Hepatocyte (in vitro differentiated cells): ENCODE measurements at regions not wholly inside any gene's neighbourhood (a gene's known extent, or its start where the extent isn't known, plus 50 kb on each side); places are given as distances from the start of the nearest gene placed in this dataset.

Experiments used
- DNase-seq: peaks from one replicate; pipeline ENCODE4 v3.0.0-alpha.2; 2016; ENCODE audit warnings: low spot score
- H2AFZ ChIP-seq: fragments of 200-600 bp; sonication (generic); 2 replicates; pipeline ENCODE4 v1.6.0; 2016; ENCODE audit warnings: antibody characterized with exemption, mild to moderate bottlenecking
- H3K27ac ChIP-seq: fragments of 200-600 bp; sonication (generic); 2 replicates; pipeline ENCODE4 v1.5.1; 2016; ENCODE audit warnings: mild to moderate bottlenecking
- H3K27me3 ChIP-seq: fragments of 200-600 bp; sonication (generic); 2 replicates; pipeline ENCODE4 v1.6.1; 2016
- H3K36me3 ChIP-seq: fragments of 200-600 bp; sonication (generic); replicated peaks from 2 replicates; pipeline ENCODE4 v1.5.1; 2016; ENCODE audit warnings: low read depth; ENCODE audit not compliant: insufficient read depth
- H3K4me1 ChIP-seq: fragments of 200-600 bp; sonication (generic); 2 replicates; pipeline ENCODE4 v1.5.1; 2016; ENCODE audit warnings: mild to moderate bottlenecking, moderate library complexity; ENCODE audit not compliant: insufficient read depth
- H3K4me2 ChIP-seq: fragments of 200-600 bp; sonication (generic); 2 replicates; pipeline ENCODE4 v1.6.0; 2016
- H3K4me3 ChIP-seq: fragments of 200-600 bp; sonication (generic); 2 replicates; pipeline ENCODE4 v1.5.1; 2016; ENCODE audit warnings: mild to moderate bottlenecking
- H3K79me2 ChIP-seq: fragments of 200-600 bp; sonication (generic); 2 replicates; pipeline ENCODE4 v1.6.0; 2017; ENCODE audit warnings: mild to moderate bottlenecking
- H3K9me2 ChIP-seq: fragments of 200-600 bp; sonication (generic); replicated peaks from 2 replicates; pipeline ENCODE4 v1.6.0; 2017; ENCODE audit warnings: mild to moderate bottlenecking; ENCODE audit not compliant: insufficient read depth
- H3K9me3 ChIP-seq: fragments of 200-600 bp; sonication (generic); 2 replicates; pipeline ENCODE4 v1.5.1; 2016; ENCODE audit warnings: low read depth, mild to moderate bottlenecking
- H4K20me1 ChIP-seq: fragments of 200-600 bp; sonication (generic); 2 replicates; pipeline ENCODE4 v1.6.0; 2016; ENCODE audit warnings: mild to moderate bottlenecking; ENCODE audit not compliant: insufficient read depth, poor library complexity, severe bottlenecking
- CTCF ChIP-seq: fragments of 200-600 bp; sonication (generic); IDR thresholded peaks from 2 replicates; pipeline ENCODE4 v1.5.1; 2016; ENCODE audit warnings: antibody characterized with exemption, mild to moderate bottlenecking; ENCODE audit not compliant: poor library complexity
- EZH2 ChIP-seq: fragments of 200-600 bp; sonication (generic); IDR thresholded peaks from 2 replicates; pipeline ENCODE4 v1.6.1; 2016; ENCODE audit warnings: antibody characterized with exemption, mild to moderate bottlenecking, borderline replicate concordance
- EZH2phosphoT487 ChIP-seq: fragments of 200-600 bp; sonication (generic); IDR thresholded peaks from one replicate; pipeline ENCODE4 v1.6.1; 2018; ENCODE audit warnings: antibody characterized with exemption, mild to moderate bottlenecking, low read depth, moderate library complexity; ENCODE audit not compliant: unreplicated experiment, severe bottlenecking
- WGBS: methylation state at CpG from one replicate; pipeline ENCODE4 v1.1.6; 2016; ENCODE audit warnings: low lambda C conversion rate; ENCODE audit errors: missing lambda C conversion rate; 5-methylcytosine and 5-hydroxymethylcytosine counted together

DNA sequence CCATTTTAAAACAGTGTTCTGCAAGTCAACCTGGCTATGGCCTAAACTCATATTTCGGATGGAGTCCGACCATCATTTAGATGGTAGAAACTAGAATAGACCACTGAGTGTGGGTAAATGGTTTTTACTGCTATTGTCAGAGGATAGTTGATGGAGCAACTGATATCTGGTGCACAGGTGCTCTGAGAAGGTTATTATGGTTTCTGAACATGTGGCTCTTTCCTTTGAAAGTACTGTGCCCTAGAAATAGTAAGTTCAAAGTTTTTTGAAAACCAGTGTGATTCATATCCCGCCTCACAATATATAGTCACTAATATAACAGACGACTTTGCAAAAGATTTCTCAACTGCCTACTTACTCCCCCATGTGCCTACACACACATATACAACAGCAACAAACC lies 64.4 kb upstream of the BTG1 start:
- TF ChIP-seq CTCF (no peak), EZH2 (no peak), EZH2phosphoT487 (no peak)
- Histone ChIP-seq H3K27ac (no peak overlapping the region), H3K36me3 (no peaks in the 10 kb centered on the region), H3K4me2 (no peak overlapping the region), H3K79me2 (no peaks in the 10 kb centered on the region), H3K4me3 (no peak overlapping the region), H3K9me2 (no peaks in the 10 kb centered on the region), H3K9me3 (no peaks in the 10 kb centered on the region), H3K27me3 (no peaks in the 10 kb centered on the region), H3K4me1 (peaks cover 4% of the 10 kb centered on the region), H4K20me1 (no peaks in the 10 kb centered on the region), H2AFZ (no peak overlapping the region)
- no peak for DNase-seq
- WGBS = 91% methylated on average over 4 of the region's 4 CpGs

DNA sequence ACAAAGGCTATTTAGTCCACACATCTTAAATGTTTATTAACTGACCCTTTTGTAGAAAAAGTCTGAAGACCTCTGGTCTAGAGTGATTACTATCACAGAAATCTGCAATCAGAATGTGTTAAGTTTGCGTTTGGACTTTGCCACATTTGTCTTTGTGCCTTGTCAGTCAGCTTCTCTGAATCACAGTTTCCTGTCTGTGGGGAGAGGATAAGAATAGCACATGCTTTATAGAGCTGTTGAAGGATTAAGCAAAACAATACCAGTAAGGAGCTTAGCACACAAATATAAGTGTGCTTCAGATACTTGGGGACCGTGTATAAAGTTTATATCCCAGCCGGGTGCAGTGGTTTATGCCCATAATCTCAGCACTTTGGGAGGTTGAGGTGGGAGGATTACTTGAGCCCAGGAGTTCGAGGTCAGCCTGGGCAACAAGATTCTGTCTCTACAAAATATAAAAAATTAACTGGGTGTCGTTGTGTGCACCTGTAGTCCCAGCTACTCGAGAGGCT lies 63.0 kb upstream of the BTG1 start:
- Histone ChIP-seq H3K9me3 (no peaks in the 10 kb centered on the region), H3K4me1 (peaks cover 4% of the 10 kb centered on the region), H3K9me2 (no peaks in the 10 kb centered on the region), H2AFZ (no peak overlapping the region), H3K79me2 (no peaks in the 10 kb centered on the region), H3K4me3 (no peak overlapping the region), H3K27me3 (no peaks in the 10 kb centered on the region), H4K20me1 (no peaks in the 10 kb centered on the region), H3K27ac (peak overlapping the region; percentile 78), H3K4me2 (peak overlapping the region; percentile 26), H3K36me3 (no peaks in the 10 kb centered on the region)
- 62% methylated on average over 6 of the region's 6 CpGs for WGBS
- TF ChIP-seq CTCF (no peak), EZH2 (no peak), EZH2phosphoT487 (no peak)
- DNase-seq = peak; percentile 55

DNA sequence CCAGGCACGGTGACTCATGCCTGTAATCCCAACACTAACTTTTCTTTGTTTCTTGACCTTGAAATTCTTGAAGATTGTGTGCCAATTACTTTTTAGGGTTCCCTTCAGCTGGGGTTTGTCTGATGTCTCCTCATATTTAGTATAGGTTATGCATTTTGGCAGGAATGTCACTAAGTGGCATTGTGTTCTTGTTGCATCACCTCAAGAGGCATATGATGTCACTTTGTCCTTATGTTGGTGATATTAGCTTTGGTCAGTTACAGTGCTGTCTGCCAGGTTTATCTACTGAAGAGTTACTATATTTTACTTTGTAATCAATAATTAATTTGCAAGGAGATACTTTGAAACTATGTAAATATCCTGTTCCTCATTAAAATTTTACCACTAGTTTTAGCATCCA lies 61.0 kb upstream of the BTG1 start:
- no peak overlapping the region for H3K4me2 ChIP-seq
- H3K4me1 ChIP-seq = peaks cover 4% of the 10 kb centered on the region
- no peak overlapping the region for H2AFZ ChIP-seq
- H3K4me3 ChIP-seq = no peak overlapping the region
- H3K9me2 ChIP-seq = no peaks in the 10 kb centered on the region
- no peaks in the 10 kb centered on the region for H3K9me3 ChIP-seq
- no peaks in the 10 kb centered on the region for H3K27me3 ChIP-seq
- H4K20me1 ChIP-seq = no peaks in the 10 kb centered on the region
- DNase-seq = no peak
- no peaks in the 10 kb centered on the region for H3K36me3 ChIP-seq
- no peaks in the 10 kb centered on the region for H3K79me2 ChIP-seq
- 88% methylated on average over 1 of the region's 1 CpG for WGBS
- TF ChIP-seq CTCF (no peak), EZH2phosphoT487 (no peak), EZH2 (no peak)
- no peak overlapping the region for H3K27ac ChIP-seq

DNA sequence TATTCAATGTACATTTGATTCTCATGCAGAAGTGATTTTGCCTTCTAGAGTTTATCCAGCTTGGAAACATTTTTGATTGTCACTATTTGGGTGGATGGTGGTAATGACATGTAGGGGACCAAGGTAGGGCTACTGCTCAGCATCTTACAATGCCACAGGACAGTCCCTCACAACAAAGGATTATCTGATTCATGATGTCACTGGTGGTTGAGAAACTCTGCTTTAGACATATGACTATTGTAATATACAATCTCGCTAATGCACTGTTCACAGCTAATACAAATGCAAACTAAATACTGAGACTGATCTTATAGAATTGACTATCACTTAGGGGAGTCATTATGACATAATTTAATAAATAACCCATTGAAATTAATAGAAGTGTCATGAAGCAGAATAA lies 60.4 kb upstream of the BTG1 start:
- H3K27ac ChIP-seq = no peak overlapping the region
- H3K27me3 ChIP-seq = no peaks in the 10 kb centered on the region
- H3K36me3 ChIP-seq = no peaks in the 10 kb centered on the region
- H3K9me3 ChIP-seq = no peaks in the 10 kb centered on the region
- no peak overlapping the region for H2AFZ ChIP-seq
- H3K9me2 ChIP-seq = no peaks in the 10 kb centered on the region
- no peak overlapping the region for H3K4me2 ChIP-seq
- no peak for DNase-seq
- TF ChIP-seq EZH2phosphoT487 (no peak), CTCF (no peak), EZH2 (no peak)
- H3K4me1 ChIP-seq = peaks cover 4% of the 10 kb centered on the region
- WGBS = 97% methylated on average over 1 of the region's 1 CpG
- H3K79me2 ChIP-seq = no peaks in the 10 kb centered on the region
- no peaks in the 10 kb centered on the region for H4K20me1 ChIP-seq
- H3K4me3 ChIP-seq = no peak overlapping the region
